ENCODE measurements at regions not wholly inside any gene's neighbourhood (a gene's known extent, or its start where the extent isn't known, plus 50 kb on each side); places are given as distances from the start of the nearest gene placed in this dataset.

DNA sequence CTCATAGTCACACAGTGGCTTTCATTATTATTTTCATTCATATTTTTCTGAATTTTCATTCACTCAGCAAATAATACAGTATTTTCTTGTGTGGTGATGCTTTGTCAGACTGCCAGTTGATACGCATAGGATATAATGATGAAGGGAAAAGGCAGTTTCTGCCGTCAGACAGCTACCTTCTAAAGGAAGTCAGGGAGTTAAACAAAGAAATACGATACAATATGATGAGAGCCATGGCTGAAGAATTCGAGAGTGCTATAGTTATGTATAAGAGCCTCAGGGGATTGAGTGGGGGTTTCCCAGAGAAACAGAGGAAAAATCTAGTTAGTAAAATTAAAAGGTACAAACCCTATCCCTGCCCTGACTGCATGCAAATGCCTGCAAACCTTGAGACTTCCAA is 479.1 kb downstream of the OLFM4 start:
- Histone ChIP-seq H3K9me3 (ENCODE audit: control insufficient read depth, insufficient read depth, low read depth, low read length) (no peaks in the 10 kb centered on the region), H3K4me3 (ENCODE audit: low read depth in 2 of 2, low read length in 2 of 2) (no peak overlapping the region), H3K36me3 (ENCODE audit: control insufficient read depth, insufficient read depth, low read length) (no peaks in the 10 kb centered on the region), H3K4me1 (ENCODE audit: control insufficient read depth, insufficient read depth, low read length) (no peaks in the 10 kb centered on the region), H3K27me3 (ENCODE audit: control insufficient read depth, insufficient read depth, low read length) (no peaks in the 10 kb centered on the region), H3K27ac (ENCODE audit: low read length) (no peak overlapping the region)
- BruUV-seq (replicated peaks) = no TSS peak
- ChIA-PET CTCF (no interaction called here), POLR2A (no interaction called here)
- DNase-seq (ENCODE audit: low read depth, low spot score) (no peak), ATAC-seq (no peak)
- no peak for TF ChIP-seq SIN3A (IDR thresholded peaks at IDR 0.05; ENCODE audit: borderline replicate concordance, insufficient read depth, low read depth, low read length)
- no peak for TF ChIP-seq TCF7L2 (IDR thresholded peaks at IDR 0.05; ENCODE audit: low read depth, low read length)
- TF ChIP-seq REST (IDR thresholded peaks at IDR 0.05; ENCODE audit: insufficient read depth in 1 of 2, low read depth in 2 of 2, low read length in 1 of 2) = no peak
- TF ChIP-seq, protein P1, sequence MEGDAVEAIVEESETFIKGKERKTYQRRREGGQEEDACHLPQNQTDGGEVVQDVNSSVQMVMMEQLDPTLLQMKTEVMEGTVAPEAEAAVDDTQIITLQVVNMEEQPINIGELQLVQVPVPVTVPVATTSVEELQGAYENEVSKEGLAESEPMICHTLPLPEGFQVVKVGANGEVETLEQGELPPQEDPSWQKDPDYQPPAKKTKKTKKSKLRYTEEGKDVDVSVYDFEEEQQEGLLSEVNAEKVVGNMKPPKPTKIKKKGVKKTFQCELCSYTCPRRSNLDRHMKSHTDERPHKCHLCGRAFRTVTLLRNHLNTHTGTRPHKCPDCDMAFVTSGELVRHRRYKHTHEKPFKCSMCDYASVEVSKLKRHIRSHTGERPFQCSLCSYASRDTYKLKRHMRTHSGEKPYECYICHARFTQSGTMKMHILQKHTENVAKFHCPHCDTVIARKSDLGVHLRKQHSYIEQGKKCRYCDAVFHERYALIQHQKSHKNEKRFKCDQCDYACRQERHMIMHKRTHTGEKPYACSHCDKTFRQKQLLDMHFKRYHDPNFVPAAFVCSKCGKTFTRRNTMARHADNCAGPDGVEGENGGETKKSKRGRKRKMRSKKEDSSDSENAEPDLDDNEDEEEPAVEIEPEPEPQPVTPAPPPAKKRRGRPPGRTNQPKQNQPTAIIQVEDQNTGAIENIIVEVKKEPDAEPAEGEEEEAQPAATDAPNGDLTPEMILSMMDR (IDR thresholded peaks at IDR 0.05) = no peak
- TF ChIP-seq POLR2AphosphoS5 (IDR thresholded peaks at IDR 0.05; ENCODE audit: low read depth, low read length) = no peak
- intact Hi-C loops (cut with micrococcal nuclease; ENCODE audit: unreplicated experiment) = no loop called here
- in situ Hi-C loops (cut with HindIII; ENCODE audit: low pct_unique_long_range_greater_than_20kb, low sequenced_read_pairs) = no loop called here

GRCh38 chr13:53512635-53513034 is 484.0 kb downstream of the OLFM4 start:
- ATAC-seq (no peak), DNase-seq (ENCODE audit: low read depth, low spot score) (no peak)
- CTCF ChIA-PET = no interaction called here
- intact Hi-C loops (cut with micrococcal nuclease; ENCODE audit: unreplicated experiment) (no loop called here), in situ Hi-C loops (cut with HindIII; ENCODE audit: low pct_unique_long_range_greater_than_20kb, low sequenced_read_pairs) (no loop called here)
- Histone ChIP-seq H3K9me3 (ENCODE audit: control insufficient read depth, insufficient read depth, low read depth, low read length) (no peaks in the 10 kb centered on the region), H3K4me3 (ENCODE audit: low read depth in 2 of 2, low read length in 2 of 2) (no peak overlapping the region), H3K36me3 (ENCODE audit: control insufficient read depth, insufficient read depth, low read length) (no peaks in the 10 kb centered on the region), H3K27ac (ENCODE audit: low read length) (no peak overlapping the region), H3K4me1 (ENCODE audit: control insufficient read depth, insufficient read depth, low read length) (no peaks in the 10 kb centered on the region), H3K27me3 (ENCODE audit: control insufficient read depth, insufficient read depth, low read length) (no peaks in the 10 kb centered on the region)
- POLR2A ChIA-PET = no interaction called here
- no TSS peak for BruUV-seq (replicated peaks)
- TF ChIP-seq, protein P1 (IDR thresholded peaks at IDR 0.05) = no peak
- TF ChIP-seq REST (IDR thresholded peaks at IDR 0.05; ENCODE audit: insufficient read depth in 1 of 2, low read depth in 2 of 2, low read length in 1 of 2) (no peak), POLR2AphosphoS5 (IDR thresholded peaks at IDR 0.05; ENCODE audit: low read depth, low read length) (no peak), SIN3A (IDR thresholded peaks at IDR 0.05; ENCODE audit: borderline replicate concordance, insufficient read depth, low read depth, low read length) (no peak), TCF7L2 (IDR thresholded peaks at IDR 0.05; ENCODE audit: low read depth, low read length) (no peak)

All from Panc1 (cell line).